Common myeloid progenitor, CD34-positive (primary cell): ENCODE measurements at regions not wholly inside any gene's neighbourhood (a gene's known extent, or its start where the extent isn't known, plus 50 kb on each side); places are given as distances from the start of the nearest gene placed in this dataset.
A peak's percentile ranks its signal among the peaks of the same experiment; 100 is the strongest.

Experiments
- CTCF ChIA-PET: fragments of 350-600 bp; sonication (Branson Sonifier 250); formaldehyde crosslinking; loops from one replicate; lab custom pipeline; 2021; ENCODE audit warnings: antibody characterized with exemption; lab: Charles Lee
- POLR2A ChIA-PET: fragments of 350-600 bp; sonication (Branson Sonifier 250); formaldehyde crosslinking; loops from one replicate; lab custom pipeline; 2021; ENCODE audit warnings: antibody characterized with exemption; lab: Charles Lee
- DNase-seq, 3 donors: peaks; one replicate each; pipeline versions ENCODE4 v3.0.0 to v3.0.0-alpha.2; 2013
- H3K27ac ChIP-seq, 2 experiments: 1 replicate in 1 of 2; 2 replicates in 1 of 2; pipeline ENCODE4 v1.7.0; 2013; ENCODE audit warnings: inconsistent platforms in 2 of 2, low read length in 2 of 2, mild to moderate bottlenecking in 2 of 2, low read depth in 1 of 2, moderate library complexity in 1 of 2; ENCODE audit not compliant: severe bottlenecking in 2 of 2, insufficient read depth in 1 of 2, poor library complexity in 1 of 2
- H3K27me3 ChIP-seq, 5 experiments: replicated peaks in 2 of 5; 1 replicate in 3 of 5; 2 replicates in 2 of 5; pipeline versions ENCODE4 v1.6.1 to v1.7.0; 2013; ENCODE audit warnings: low read length in 4 of 5, mild to moderate bottlenecking in 2 of 5, moderate library complexity in 2 of 5, inconsistent platforms in 1 of 5; ENCODE audit not compliant: insufficient read depth in 5 of 5, control insufficient read depth in 4 of 5
- H3K36me3 ChIP-seq, 4 experiments: 1 replicate in 2 of 4; 2 replicates in 2 of 4; pipeline versions ENCODE4 v1.6.1 to v1.7.0; 2013; ENCODE audit warnings: low read length in 3 of 4, control low read depth in 1 of 4, mild to moderate bottlenecking in 1 of 4; ENCODE audit not compliant: control insufficient read depth in 4 of 4, insufficient read depth in 4 of 4
- H3K4me1 ChIP-seq, 4 experiments: 1 replicate in 3 of 4; 2 replicates in 1 of 4; pipeline versions ENCODE4 v1.6.1 to v1.7.1; 2013; ENCODE audit warnings: low read length in 3 of 4, mild to moderate bottlenecking in 3 of 4, control low read depth in 1 of 4, inconsistent platforms in 1 of 4, moderate library complexity in 1 of 4; ENCODE audit not compliant: control insufficient read depth in 4 of 4, insufficient read depth in 4 of 4; ENCODE audit errors: control extremely low read depth in 1 of 4
- H3K4me3 ChIP-seq, 7 experiments: 1 replicate in 4 of 7; 2 replicates in 3 of 7; pipeline versions ENCODE4 v1.5.1 to v1.7.0; 2013; ENCODE audit warnings: mild to moderate bottlenecking in 7 of 7, low read length in 6 of 7, moderate library complexity in 6 of 7, inconsistent platforms in 2 of 7, low read depth in 2 of 7, control low read depth in 1 of 7; ENCODE audit not compliant: insufficient read depth in 4 of 7, control insufficient read depth in 1 of 7; ENCODE audit errors: extremely low read depth in 1 of 7
- H3K9me3 ChIP-seq, 5 experiments: 1 replicate in 4 of 5; 2 replicates in 1 of 5; pipeline versions ENCODE4 v1.6.1 to v1.7.1; 2013; ENCODE audit warnings: low read length in 4 of 5, mild to moderate bottlenecking in 2 of 5, inconsistent platforms in 1 of 5, low read depth in 1 of 5, moderate library complexity in 1 of 5; ENCODE audit not compliant: control insufficient read depth in 4 of 5, insufficient read depth in 2 of 5; ENCODE audit errors: control extremely low read depth in 1 of 5
- WGBS: methylation state at CpG from one replicate; pipeline ENCODE4 v1.1.5; 2013; ENCODE audit not compliant: insufficient coverage; 5-methylcytosine and 5-hydroxymethylcytosine counted together

- Histone ChIP-seq H3K4me1 (no peaks in the 10 kb centered on the region), H3K9me3 (no peaks in the 10 kb centered on the region), H3K36me3 (no peaks in the 10 kb centered on the region), H3K27me3 (no peaks in the 10 kb centered on the region), H3K4me3 (no peak overlapping the region), H3K27ac (no peak overlapping the region)
- no peak for DNase-seq
- ChIA-PET POLR2A (no interaction called here), CTCF (no interaction called here)
- WGBS = 100% methylated on average over 1 of the region's 1 CpG
These were observed 220.2 kb downstream of the DMAC1 start for GRCh38 chr9:7579351-7579750.

- 90% methylated on average over 2 of the region's 3 CpGs for WGBS
These were observed 220.6 kb downstream of the DMAC1 start for GRCh38 chr9:7578951-7579350.

GRCh38 chr9:7570107-7570720, 229.4 kb downstream of the DMAC1 start:
- 100% methylated on average over 1 of the region's 1 CpG for WGBS
- H3K36me3 ChIP-seq = no peaks in the 10 kb centered on the region
- no peaks in the 10 kb centered on the region for H3K9me3 ChIP-seq
- no peak overlapping the region for H3K27ac ChIP-seq
- H3K4me3 ChIP-seq = no peak overlapping the region
- H3K27me3 ChIP-seq = no peaks in the 10 kb centered on the region
- POLR2A ChIA-PET = no interaction called here
- no peaks in the 10 kb centered on the region for H3K4me1 ChIP-seq
- peak; percentile 54 to 78 (median 69) for DNase-seq
- CTCF ChIA-PET = interaction anchor here (0.7 to 2.2 kb wide), 6 partner anchors 8 to 1325 kb away, joined by 3 to 7 read pairs (median 3); no protein-coding TSS in a partner anchor

More at GRCh38 chr9:7578951-7579350, 220.6 kb downstream of the DMAC1 start:
- no peak overlapping the region for H3K27ac ChIP-seq
- no peaks in the 10 kb centered on the region for H3K36me3 ChIP-seq
- no peaks in the 10 kb centered on the region for H3K9me3 ChIP-seq
- DNase-seq = no peak
- H3K4me3 ChIP-seq = no peak overlapping the region
- H3K27me3 ChIP-seq = no peaks in the 10 kb centered on the region
- POLR2A ChIA-PET = no interaction called here
- CTCF ChIA-PET = interaction anchor here (1.1 kb wide), 1 partner anchor 12 kb away, joined by 3 read pairs; no protein-coding TSS in a partner anchor
- no peaks in the 10 kb centered on the region for H3K4me1 ChIP-seq

GRCh38 chr9:7567687-7568086, 231.9 kb downstream of the DMAC1 start:
- H3K27me3 ChIP-seq = no peaks in the 10 kb centered on the region
- H3K36me3 ChIP-seq = no peaks in the 10 kb centered on the region
- ChIA-PET CTCF (no interaction called here), POLR2A (interaction anchor here (0.6 kb wide), 1 partner anchor 515 kb away, joined by 3 read pairs; no protein-coding TSS in a partner anchor)
- no peaks in the 10 kb centered on the region for H3K4me1 ChIP-seq
- no peaks in the 10 kb centered on the region for H3K9me3 ChIP-seq
- no peak overlapping the region for H3K4me3 ChIP-seq
- no CpG with 5 or more reads among the region's 2 CpGs for WGBS
- no peak overlapping the region for H3K27ac ChIP-seq
- no peak for DNase-seq

- ChIA-PET POLR2A (no interaction called here), CTCF (no interaction called here)
- Histone ChIP-seq H3K9me3 (no peaks in the 10 kb centered on the region), H3K27ac (no peak overlapping the region), H3K36me3 (no peaks in the 10 kb centered on the region), H3K4me1 (no peaks in the 10 kb centered on the region), H3K27me3 (no peaks in the 10 kb centered on the region), H3K4me3 (no peak overlapping the region)
- no peak for DNase-seq
- 96% methylated on average over 3 of the region's 6 CpGs for WGBS
These were observed 238.0 kb downstream of the DMAC1 start for GRCh38 chr9:7561527-7562080.

GRCh38 chr9:7560669-7561305, 238.8 kb downstream of the DMAC1 start:
- CTCF ChIA-PET = no interaction called here
- no peaks in the 10 kb centered on the region for H3K36me3 ChIP-seq
- no peaks in the 10 kb centered on the region for H3K27me3 ChIP-seq
- no peak overlapping the region for H3K4me3 ChIP-seq
- no peaks in the 10 kb centered on the region for H3K9me3 ChIP-seq
- H3K4me1 ChIP-seq = no peaks in the 10 kb centered on the region
- 79% methylated on average over 2 of the region's 5 CpGs for WGBS
- H3K27ac ChIP-seq = no peak overlapping the region
- DNase-seq = no peak
- POLR2A ChIA-PET = no interaction called here

- CTCF ChIA-PET = no interaction called here
These were observed 244.9 kb downstream of the DMAC1 start for GRCh38 chr9:7554699-7555098.

More at GRCh38 chr9:7554699-7555098, 244.9 kb downstream of the DMAC1 start:
- no peak for DNase-seq
- 100% methylated on average over 1 of the region's 2 CpGs for WGBS
- Histone ChIP-seq H3K27ac (no peak overlapping the region), H3K4me1 (peaks cover 0 to 6% (median 0%) of the 10 kb centered on the region in 4 experiments), H3K36me3 (no peaks in the 10 kb centered on the region), H3K27me3 (no peaks in the 10 kb centered on the region), H3K9me3 (peaks cover 0 to 2% (median 0%) of the 10 kb centered on the region in 5 experiments), H3K4me3 (no peak overlapping the region)
- POLR2A ChIA-PET = interaction anchor here (0.6 kb wide), 1 partner anchor 19 kb away, joined by 3 read pairs; no protein-coding TSS in a partner anchor
